ENCODE measurements at regions not wholly inside any gene's neighbourhood (a gene's known extent, or its start where the extent isn't known, plus 50 kb on each side); places are given as distances from the start of the nearest gene placed in this dataset.

- H3K27ac ChIP-seq (ENCODE audit: low read depth, low read length), result no peak overlapping the region
- WGBS (ENCODE audit: extremely low coverage, insufficient coverage, insufficient read length), result no CpG with 5 or more reads among the region's 8 CpGs
- no peaks in the 10 kb centered on the region for H3K36me3 ChIP-seq (ENCODE audit: control insufficient read depth in 1 of 2, insufficient read depth in 2 of 2, low read length in 2 of 2)
- no peak overlapping the region for H3K4ac ChIP-seq (ENCODE audit: low read depth, low read length)
- H2AK5ac ChIP-seq (ENCODE audit: low read length), result no peak overlapping the region
- H3K18ac ChIP-seq (ENCODE audit: low read length), result no peak overlapping the region
- no peak overlapping the region for H2BK120ac ChIP-seq (ENCODE audit: insufficient read depth, low read length, poor library complexity)
- no peaks in the 10 kb centered on the region for H3K9me3 ChIP-seq (ENCODE audit: insufficient read depth, low read depth, low read length)
- DNase-seq, result no peak
- H4K12ac ChIP-seq (ENCODE audit: low read depth, low read length), result no peak overlapping the region
- no peaks in the 10 kb centered on the region for H3K4me1 ChIP-seq (ENCODE audit: control insufficient read depth in 1 of 2, insufficient read depth in 2 of 2, low read length in 2 of 2)
- no peak overlapping the region for H3K23ac ChIP-seq (ENCODE audit: low read length)
- H4K8ac ChIP-seq (ENCODE audit: low read depth, low read length), result no peak overlapping the region
- no peaks in the 10 kb centered on the region for H3K79me2 ChIP-seq (ENCODE audit: control insufficient read depth, insufficient read depth, low read length, poor library complexity)
- H2AFZ ChIP-seq (ENCODE audit: insufficient read depth, low read length, poor library complexity), result no peak overlapping the region
- H3K27me3 ChIP-seq (ENCODE audit: insufficient read depth, low read length), result no peaks in the 10 kb centered on the region
- H3K14ac ChIP-seq (ENCODE audit: low read length), result no peak overlapping the region
- no peaks in the 10 kb centered on the region for H3K79me1 ChIP-seq (ENCODE audit: low read length)
- no peak overlapping the region for H2BK12ac ChIP-seq (ENCODE audit: low read length)
- H3K9ac ChIP-seq (ENCODE audit: low read length), result no peak overlapping the region
- H2BK5ac ChIP-seq (ENCODE audit: low read depth, low read length, poor library complexity), result no peak overlapping the region
- no peak overlapping the region for H3K4me2 ChIP-seq (ENCODE audit: low read length)
- no peak overlapping the region for H4K91ac ChIP-seq (ENCODE audit: low read depth, low read length)
- no peak overlapping the region for H3K4me3 ChIP-seq (ENCODE audit: low read depth, low read length)
Measured at GRCh38 chr12:93005928-93006392, 76.9 kb upstream of the EEA1 start.

DNA sequence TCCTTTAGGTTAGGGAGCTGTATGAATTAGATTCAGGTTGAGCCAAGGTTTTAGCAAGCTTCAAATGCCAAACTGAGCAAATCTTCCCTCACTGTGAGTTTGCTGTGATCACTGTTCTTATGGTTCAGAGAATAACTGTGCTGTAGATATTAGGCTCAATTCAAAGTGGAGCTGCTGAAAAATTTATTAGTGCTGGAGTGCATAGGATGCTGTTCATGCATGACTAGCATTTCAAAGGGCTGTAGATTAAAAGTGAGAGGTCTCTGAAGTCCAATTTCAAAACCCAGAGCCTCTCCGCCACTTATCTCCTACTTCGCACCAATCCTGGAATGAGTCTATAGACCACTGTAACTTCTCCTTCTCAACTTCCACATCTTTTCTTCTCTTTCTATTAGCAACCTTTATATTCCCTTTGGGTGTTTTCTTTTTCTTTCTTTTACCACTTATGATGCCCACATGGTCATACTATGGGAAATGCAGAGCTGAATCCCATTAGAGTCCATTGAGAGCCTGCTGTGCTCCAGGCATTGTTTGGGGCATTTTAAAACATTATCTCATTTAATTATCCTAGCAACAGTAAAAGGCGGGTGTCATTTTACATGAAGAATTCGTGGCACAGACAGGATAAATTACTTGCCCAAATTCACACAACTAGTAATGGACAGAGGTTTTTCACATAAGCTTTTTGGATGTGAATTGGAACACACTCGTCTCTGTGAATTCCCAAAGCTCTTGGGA, 77.5 kb upstream of the EEA1 start:
- H3K4me1 ChIP-seq (ENCODE audit: control insufficient read depth in 1 of 2, insufficient read depth in 2 of 2, low read length in 2 of 2), result peaks cover 0 to 2% of the 10 kb centered on the region in 2 experiments
- H3K27ac ChIP-seq (ENCODE audit: low read depth, low read length), result no peak overlapping the region
- H3K27me3 ChIP-seq (ENCODE audit: insufficient read depth, low read length), result no peaks in the 10 kb centered on the region
- H2AK5ac ChIP-seq (ENCODE audit: low read length), result no peak overlapping the region
- no peak overlapping the region for H3K18ac ChIP-seq (ENCODE audit: low read length)
- H2AFZ ChIP-seq (ENCODE audit: insufficient read depth, low read length, poor library complexity), result no peak overlapping the region
- H3K79me1 ChIP-seq (ENCODE audit: low read length), result no peaks in the 10 kb centered on the region
- no peak overlapping the region for H3K4ac ChIP-seq (ENCODE audit: low read depth, low read length)
- no peak overlapping the region for H3K14ac ChIP-seq (ENCODE audit: low read length)
- no peak overlapping the region for H3K4me3 ChIP-seq (ENCODE audit: low read depth, low read length)
- no peaks in the 10 kb centered on the region for H3K79me2 ChIP-seq (ENCODE audit: control insufficient read depth, insufficient read depth, low read length, poor library complexity)
- no peak overlapping the region for H4K12ac ChIP-seq (ENCODE audit: low read depth, low read length)
- no peak for DNase-seq
- H4K8ac ChIP-seq (ENCODE audit: low read depth, low read length), result no peak overlapping the region
- H3K4me2 ChIP-seq (ENCODE audit: low read length), result no peak overlapping the region
- no peaks in the 10 kb centered on the region for H3K9me3 ChIP-seq (ENCODE audit: insufficient read depth, low read depth, low read length)
- no CpG with 5 or more reads among the region's 5 CpGs for WGBS (ENCODE audit: extremely low coverage, insufficient coverage, insufficient read length)
- no peak overlapping the region for H4K91ac ChIP-seq (ENCODE audit: low read depth, low read length)
- H2BK5ac ChIP-seq (ENCODE audit: low read depth, low read length, poor library complexity), result no peak overlapping the region
- H2BK120ac ChIP-seq (ENCODE audit: insufficient read depth, low read length, poor library complexity), result no peak overlapping the region
- no peaks in the 10 kb centered on the region for H3K36me3 ChIP-seq (ENCODE audit: control insufficient read depth in 1 of 2, insufficient read depth in 2 of 2, low read length in 2 of 2)
- no peak overlapping the region for H3K23ac ChIP-seq (ENCODE audit: low read length)
- no peak overlapping the region for H2BK12ac ChIP-seq (ENCODE audit: low read length)
- H3K9ac ChIP-seq (ENCODE audit: low read length), result no peak overlapping the region

DNA sequence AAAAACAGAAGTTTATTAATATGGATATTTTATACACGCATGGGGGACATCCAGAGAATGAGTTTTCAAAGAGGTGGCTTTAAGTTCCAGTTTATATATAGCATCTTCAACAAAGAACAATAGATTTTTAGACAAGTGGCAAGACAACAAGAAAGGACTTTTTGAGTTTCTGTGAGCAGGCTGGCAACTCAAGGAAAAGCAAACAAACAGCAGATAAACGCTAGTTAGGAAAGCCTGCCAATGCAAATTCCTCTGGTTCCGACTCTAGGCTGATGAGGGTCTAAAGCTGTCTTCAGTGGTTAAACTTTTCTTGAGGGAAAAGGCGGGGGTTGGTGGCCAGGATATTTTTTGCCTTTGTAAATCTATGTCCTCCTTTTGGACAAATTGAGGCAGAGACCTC, 78.4 kb upstream of the EEA1 start:
- Histone ChIP-seq H3K4ac (ENCODE audit: low read depth, low read length) (no peak overlapping the region), H2BK5ac (ENCODE audit: low read depth, low read length, poor library complexity) (no peak overlapping the region)

GRCh38 chr12:93008044-93008778, 79.1 kb upstream of the EEA1 start:
- no peak overlapping the region for H4K12ac ChIP-seq (ENCODE audit: low read depth, low read length)
- no peaks in the 10 kb centered on the region for H3K79me1 ChIP-seq (ENCODE audit: low read length)
- H2BK5ac ChIP-seq (ENCODE audit: low read depth, low read length, poor library complexity), result no peak overlapping the region
- H4K8ac ChIP-seq (ENCODE audit: low read depth, low read length), result no peak overlapping the region
- no peaks in the 10 kb centered on the region for H3K79me2 ChIP-seq (ENCODE audit: control insufficient read depth, insufficient read depth, low read length, poor library complexity)
- H3K4me2 ChIP-seq (ENCODE audit: low read length), result no peak overlapping the region
- no CpG with 5 or more reads among the region's 3 CpGs for WGBS (ENCODE audit: extremely low coverage, insufficient coverage, insufficient read length)
- no peak overlapping the region for H3K23ac ChIP-seq (ENCODE audit: low read length)
- H3K18ac ChIP-seq (ENCODE audit: low read length), result no peak overlapping the region
- no peak overlapping the region for H2AK5ac ChIP-seq (ENCODE audit: low read length)
- H2AFZ ChIP-seq (ENCODE audit: insufficient read depth, low read length, poor library complexity), result no peak overlapping the region
- peaks cover 0 to 2% of the 10 kb centered on the region in 2 experiments for H3K4me1 ChIP-seq (ENCODE audit: control insufficient read depth in 1 of 2, insufficient read depth in 2 of 2, low read length in 2 of 2)
- H3K4ac ChIP-seq (ENCODE audit: low read depth, low read length), result no peak overlapping the region
- no peaks in the 10 kb centered on the region for H3K36me3 ChIP-seq (ENCODE audit: control insufficient read depth in 1 of 2, insufficient read depth in 2 of 2, low read length in 2 of 2)
- no peaks in the 10 kb centered on the region for H3K9me3 ChIP-seq (ENCODE audit: insufficient read depth, low read depth, low read length)
- DNase-seq, result no peak
- H3K14ac ChIP-seq (ENCODE audit: low read length), result no peak overlapping the region
- H3K27me3 ChIP-seq (ENCODE audit: insufficient read depth, low read length), result no peaks in the 10 kb centered on the region
- no peak overlapping the region for H2BK120ac ChIP-seq (ENCODE audit: insufficient read depth, low read length, poor library complexity)
- H2BK12ac ChIP-seq (ENCODE audit: low read length), result no peak overlapping the region
- H3K9ac ChIP-seq (ENCODE audit: low read length), result no peak overlapping the region
- H3K27ac ChIP-seq (ENCODE audit: low read depth, low read length), result no peak overlapping the region
- H3K4me3 ChIP-seq (ENCODE audit: low read depth, low read length), result no peak overlapping the region
- H4K91ac ChIP-seq (ENCODE audit: low read depth, low read length), result no peak overlapping the region

More for the DNA sequence above, 78.4 kb upstream of the EEA1 start:
- Histone ChIP-seq H4K8ac (ENCODE audit: low read depth, low read length) (no peak overlapping the region), H2AK5ac (ENCODE audit: low read length) (no peak overlapping the region), H3K79me1 (ENCODE audit: low read length) (no peaks in the 10 kb centered on the region), H2BK120ac (ENCODE audit: insufficient read depth, low read length, poor library complexity) (no peak overlapping the region), H3K23ac (ENCODE audit: low read length) (no peak overlapping the region), H3K18ac (ENCODE audit: low read length) (no peak overlapping the region), H3K14ac (ENCODE audit: low read length) (no peak overlapping the region), H3K79me2 (ENCODE audit: control insufficient read depth, insufficient read depth, low read length, poor library complexity) (no peaks in the 10 kb centered on the region), H3K27me3 (ENCODE audit: insufficient read depth, low read length) (no peaks in the 10 kb centered on the region), H3K36me3 (ENCODE audit: control insufficient read depth in 1 of 2, insufficient read depth in 2 of 2, low read length in 2 of 2) (no peaks in the 10 kb centered on the region), H3K4me3 (ENCODE audit: low read depth, low read length) (no peak overlapping the region), H3K4me1 (ENCODE audit: control insufficient read depth in 1 of 2, insufficient read depth in 2 of 2, low read length in 2 of 2) (peaks cover 0 to 2% of the 10 kb centered on the region in 2 experiments), H2AFZ (ENCODE audit: insufficient read depth, low read length, poor library complexity) (no peak overlapping the region), H4K12ac (ENCODE audit: low read depth, low read length) (no peak overlapping the region), H3K9ac (ENCODE audit: low read length) (no peak overlapping the region), H3K9me3 (ENCODE audit: insufficient read depth, low read depth, low read length) (no peaks in the 10 kb centered on the region), H2BK12ac (ENCODE audit: low read length) (no peak overlapping the region), H3K4me2 (ENCODE audit: low read length) (no peak overlapping the region), H3K27ac (ENCODE audit: low read depth, low read length) (no peak overlapping the region), H4K91ac (ENCODE audit: low read depth, low read length) (no peak overlapping the region)
- WGBS (ENCODE audit: extremely low coverage, insufficient coverage, insufficient read length), result no CpG with 5 or more reads among the region's 4 CpGs
- no peak for DNase-seq
